ENCODE measurements at regions not wholly inside any gene's neighbourhood (a gene's known extent, or its start where the extent isn't known, plus 50 kb on each side); places are given as distances from the start of the nearest gene placed in this dataset.

- no peak for DNase-seq (ENCODE audit: low read depth)
- Histone ChIP-seq H3K4me3 (ENCODE audit: low read depth, low read length) (no peak overlapping the region), H3K36me3 (ENCODE audit: control insufficient read depth, insufficient read depth, low read length) (no peaks in the 10 kb centered on the region), H3K27me3 (ENCODE audit: control insufficient read depth, insufficient read depth, low read length) (no peaks in the 10 kb centered on the region)
- no peak for TF ChIP-seq CTCF (IDR thresholded peaks at IDR 0.05; ENCODE audit: insufficient read depth, low read length, poor library complexity, severe bottlenecking)
These were observed 393.6 kb downstream of the CD83 start for GRCh38 chr6:14511061-14511586.

GRCh38 chr6:14512246-14512645 lies 394.7 kb downstream of the CD83 start:
- no peaks in the 10 kb centered on the region for H3K27me3 ChIP-seq (ENCODE audit: control insufficient read depth, insufficient read depth, low read length)
- no peak for TF ChIP-seq CTCF (IDR thresholded peaks at IDR 0.05; ENCODE audit: insufficient read depth, low read length, poor library complexity, severe bottlenecking)
- no peak for DNase-seq (ENCODE audit: low read depth)
- no peaks in the 10 kb centered on the region for H3K36me3 ChIP-seq (ENCODE audit: control insufficient read depth, insufficient read depth, low read length)
- no peak overlapping the region for H3K4me3 ChIP-seq (ENCODE audit: low read depth, low read length)

- H3K27me3 ChIP-seq (ENCODE audit: control insufficient read depth, insufficient read depth, low read length): no peaks in the 10 kb centered on the region
- no peak for TF ChIP-seq CTCF (IDR thresholded peaks at IDR 0.05; ENCODE audit: insufficient read depth, low read length, poor library complexity, severe bottlenecking)
- H3K36me3 ChIP-seq (ENCODE audit: control insufficient read depth, insufficient read depth, low read length): no peaks in the 10 kb centered on the region
- no peak for DNase-seq (ENCODE audit: low read depth)
- H3K4me3 ChIP-seq (ENCODE audit: low read depth, low read length): no peak overlapping the region
These were observed 396.2 kb downstream of the CD83 start for GRCh38 chr6:14513496-14514393.

GRCh38 chr6:14516956-14517355 lies 399.4 kb downstream of the CD83 start:
- TF ChIP-seq CTCF (IDR thresholded peaks at IDR 0.05; ENCODE audit: insufficient read depth, low read length, poor library complexity, severe bottlenecking): no peak

GRCh38 chr6:14517516-14518105 lies 400.0 kb downstream of the CD83 start:
- TF ChIP-seq CTCF (IDR thresholded peaks at IDR 0.05; ENCODE audit: insufficient read depth, low read length, poor library complexity, severe bottlenecking): no peak
- no peaks in the 10 kb centered on the region for H3K27me3 ChIP-seq (ENCODE audit: control insufficient read depth, insufficient read depth, low read length)
- H3K36me3 ChIP-seq (ENCODE audit: control insufficient read depth, insufficient read depth, low read length): no peaks in the 10 kb centered on the region
- H3K4me3 ChIP-seq (ENCODE audit: low read depth, low read length): no peak overlapping the region
- DNase-seq (ENCODE audit: low read depth): no peak

More at GRCh38 chr6:14516956-14517355, 399.4 kb downstream of the CD83 start:
- Histone ChIP-seq H3K36me3 (ENCODE audit: control insufficient read depth, insufficient read depth, low read length) (no peaks in the 10 kb centered on the region), H3K4me3 (ENCODE audit: low read depth, low read length) (no peak overlapping the region), H3K27me3 (ENCODE audit: control insufficient read depth, insufficient read depth, low read length) (no peaks in the 10 kb centered on the region)
- no peak for DNase-seq (ENCODE audit: low read depth)
